ENCODE measurements at regions not wholly inside any gene's neighbourhood (a gene's known extent, or its start where the extent isn't known, plus 50 kb on each side); places are given as distances from the start of the nearest gene placed in this dataset.
A peak's percentile ranks its signal among the peaks of the same experiment; 100 is the strongest.

GRCh38 chr18:42619771-42620170, 495.7 kb downstream of the RIT2 start:
- H3K27ac ChIP-seq, result no peak overlapping the region
- DNase-seq (ENCODE audit: low read depth in 1 of 2, low spot score in 2 of 2), result no peak
- H3K4me1 ChIP-seq (replicated peaks), result no peaks in the 10 kb centered on the region
- H3K4me3 ChIP-seq, result no peak overlapping the region
- H3K36me3 ChIP-seq, result no peaks in the 10 kb centered on the region
- no peaks in the 10 kb centered on the region for H3K9me3 ChIP-seq (replicated peaks)
- H3K27me3 ChIP-seq (replicated peaks), result 0 out of 2 replicates have a peak, but pooled peaks cover 2% of the 10 kb centered on the region

GRCh38 chr18:42620657-42621056, 494.8 kb downstream of the RIT2 start:
- H3K27ac ChIP-seq, result no peak overlapping the region
- 0 out of 2 replicates have a peak, but pooled peaks cover 2% of the 10 kb centered on the region for H3K27me3 ChIP-seq (replicated peaks)
- H3K9me3 ChIP-seq (replicated peaks), result no peaks in the 10 kb centered on the region
- no peak for DNase-seq (ENCODE audit: low read depth in 1 of 2, low spot score in 2 of 2)
- H3K36me3 ChIP-seq, result no peaks in the 10 kb centered on the region
- no peaks in the 10 kb centered on the region for H3K4me1 ChIP-seq (replicated peaks)
- H3K4me3 ChIP-seq, result no peak overlapping the region

- Histone ChIP-seq H3K36me3 (no peaks in the 10 kb centered on the region), H3K9me3 (replicated peaks) (no peaks in the 10 kb centered on the region), H3K4me1 (replicated peaks) (no peaks in the 10 kb centered on the region), H3K4me3 (no peak overlapping the region), H3K27ac (no peak overlapping the region), H3K27me3 (replicated peaks) (0 out of 2 replicates have a peak, but pooled peaks cover 2% of the 10 kb centered on the region)
- DNase-seq (ENCODE audit: low read depth in 1 of 2, low spot score in 2 of 2), result no peak
These were observed 491.6 kb downstream of the RIT2 start for GRCh38 chr18:42623935-42624334.

GRCh38 chr18:42632801-42633200, 482.7 kb downstream of the RIT2 start:
- Histone ChIP-seq H3K36me3 (no peaks in the 10 kb centered on the region), H3K9me3 (replicated peaks) (no peaks in the 10 kb centered on the region), H3K4me1 (replicated peaks) (no peaks in the 10 kb centered on the region), H3K4me3 (no peak overlapping the region), H3K27me3 (replicated peaks) (no peaks in the 10 kb centered on the region), H3K27ac (no peak overlapping the region)
- no peak for DNase-seq (ENCODE audit: low read depth in 1 of 2, low spot score in 2 of 2)

- Histone ChIP-seq H3K4me3 (no peak overlapping the region), H3K9me3 (replicated peaks) (no peaks in the 10 kb centered on the region), H3K27me3 (replicated peaks) (no peaks in the 10 kb centered on the region), H3K4me1 (replicated peaks) (no peaks in the 10 kb centered on the region), H3K27ac (no peak overlapping the region), H3K36me3 (no peaks in the 10 kb centered on the region)
- DNase-seq (ENCODE audit: low read depth in 1 of 2, low spot score in 2 of 2), result no peak
These were observed 480.0 kb downstream of the RIT2 start for GRCh38 chr18:42635378-42636048.

- DNase-seq (ENCODE audit: low read depth in 1 of 2, low spot score in 2 of 2), result no peak
- H3K9me3 ChIP-seq (replicated peaks), result no peaks in the 10 kb centered on the region
- no peaks in the 10 kb centered on the region for H3K36me3 ChIP-seq
- no peak overlapping the region for H3K4me3 ChIP-seq
- no peaks in the 10 kb centered on the region for H3K4me1 ChIP-seq (replicated peaks)
- no peak overlapping the region for H3K27ac ChIP-seq
- H3K27me3 ChIP-seq (replicated peaks), result no peaks in the 10 kb centered on the region
These were observed 479.2 kb downstream of the RIT2 start for GRCh38 chr18:42636309-42636708.

GRCh38 chr18:42640160-42640559, 475.3 kb downstream of the RIT2 start:
- Histone ChIP-seq H3K36me3 (no peaks in the 10 kb centered on the region), H3K4me1 (replicated peaks) (peaks cover 3% of the 10 kb centered on the region; the same call in 1 of the 2 replicates), H3K4me3 (no peak overlapping the region), H3K27ac (no peak overlapping the region), H3K27me3 (replicated peaks) (no peaks in the 10 kb centered on the region), H3K9me3 (replicated peaks) (no peaks in the 10 kb centered on the region)
- no peak for DNase-seq (ENCODE audit: low read depth in 1 of 2, low spot score in 2 of 2)

GRCh38 chr18:42641996-42642395, 473.5 kb downstream of the RIT2 start:
- no peaks in the 10 kb centered on the region for H3K27me3 ChIP-seq (replicated peaks)
- H3K9me3 ChIP-seq (replicated peaks), result no peaks in the 10 kb centered on the region
- H3K4me3 ChIP-seq, result no peak overlapping the region
- DNase-seq (ENCODE audit: low read depth in 1 of 2, low spot score in 2 of 2), result no peak
- H3K4me1 ChIP-seq (replicated peaks), result peaks cover 3% of the 10 kb centered on the region; the same call in 1 of the 2 replicates
- no peaks in the 10 kb centered on the region for H3K36me3 ChIP-seq
- no peak overlapping the region for H3K27ac ChIP-seq

GRCh38 chr18:42644729-42645131, 470.8 kb downstream of the RIT2 start:
- no peaks in the 10 kb centered on the region for H3K36me3 ChIP-seq
- H3K4me1 ChIP-seq (replicated peaks), result peaks cover 11% of the 10 kb centered on the region; the same call in 1 of the 2 replicates
- H3K9me3 ChIP-seq (replicated peaks), result no peaks in the 10 kb centered on the region
- no peak for DNase-seq (ENCODE audit: low read depth in 1 of 2, low spot score in 2 of 2)
- no peak overlapping the region for H3K4me3 ChIP-seq
- no peaks in the 10 kb centered on the region for H3K27me3 ChIP-seq (replicated peaks)
- no peak overlapping the region for H3K27ac ChIP-seq

GRCh38 chr18:42649331-42650035, 466.0 kb downstream of the RIT2 start:
- H3K4me1 ChIP-seq (replicated peaks), result peaks cover 16% of the 10 kb centered on the region
- H3K4me3 ChIP-seq, result no peak overlapping the region
- H3K9me3 ChIP-seq (replicated peaks), result peaks cover 4% of the 10 kb centered on the region; the same call in 1 of the 2 replicates
- DNase-seq (ENCODE audit: low read depth in 1 of 2, low spot score in 2 of 2), result peak; percentile 71 to 77
- peak overlapping the region; percentile 58 for H3K27ac ChIP-seq
- H3K27me3 ChIP-seq (replicated peaks), result no peaks in the 10 kb centered on the region
- no peaks in the 10 kb centered on the region for H3K36me3 ChIP-seq

- no peak for DNase-seq (ENCODE audit: low read depth in 1 of 2, low spot score in 2 of 2)
- Histone ChIP-seq H3K4me1 (replicated peaks) (peaks cover 5% of the 10 kb centered on the region), H3K27me3 (replicated peaks) (no peaks in the 10 kb centered on the region), H3K9me3 (replicated peaks) (peaks cover 4% of the 10 kb centered on the region; the same call in 1 of the 2 replicates), H3K4me3 (no peak overlapping the region), H3K27ac (no peak overlapping the region), H3K36me3 (no peaks in the 10 kb centered on the region)
These were observed 460.9 kb downstream of the RIT2 start for GRCh38 chr18:42654556-42654955.

- Histone ChIP-seq H3K4me3 (no peak overlapping the region), H3K27me3 (replicated peaks) (no peaks in the 10 kb centered on the region), H3K36me3 (no peaks in the 10 kb centered on the region), H3K4me1 (replicated peaks) (no peaks in the 10 kb centered on the region), H3K27ac (no peak overlapping the region), H3K9me3 (replicated peaks) (peaks cover 4% of the 10 kb centered on the region; the same call in 1 of the 2 replicates)
- no peak for DNase-seq (ENCODE audit: low read depth in 1 of 2, low spot score in 2 of 2)
These were observed 457.9 kb downstream of the RIT2 start for GRCh38 chr18:42657551-42657950.

GRCh38 chr18:42658171-42658570, 457.3 kb downstream of the RIT2 start:
- Histone ChIP-seq H3K36me3 (no peaks in the 10 kb centered on the region), H3K27me3 (replicated peaks) (no peaks in the 10 kb centered on the region), H3K27ac (no peak overlapping the region), H3K4me3 (no peak overlapping the region), H3K4me1 (replicated peaks) (no peaks in the 10 kb centered on the region), H3K9me3 (replicated peaks) (no peaks in the 10 kb centered on the region)
- DNase-seq (ENCODE audit: low read depth in 1 of 2, low spot score in 2 of 2), result no peak

GRCh38 chr18:42659187-42659586, 456.3 kb downstream of the RIT2 start:
- Histone ChIP-seq H3K27ac (no peak overlapping the region), H3K4me3 (no peak overlapping the region), H3K9me3 (replicated peaks) (no peaks in the 10 kb centered on the region), H3K4me1 (replicated peaks) (no peaks in the 10 kb centered on the region), H3K27me3 (replicated peaks) (no peaks in the 10 kb centered on the region), H3K36me3 (no peaks in the 10 kb centered on the region)
- DNase-seq (ENCODE audit: low read depth in 1 of 2, low spot score in 2 of 2), result no peak
